NCI-H2171 (cell line): ENCODE measurements at regions not wholly inside any gene's neighbourhood (a gene's known extent, or its start where the extent isn't known, plus 50 kb on each side); places are given as distances from the start of the nearest gene placed in this dataset.
"Not testable (repeated sequence)": the region's sequence is repeated elsewhere in the genome, so short reads cannot be mapped to it uniquely, and the experiment has no call there.

Experiments used
- DNase-seq: peaks from one replicate; lab custom pipeline; 2025; lab: John Stamatoyannopoulos, UW

DNA sequence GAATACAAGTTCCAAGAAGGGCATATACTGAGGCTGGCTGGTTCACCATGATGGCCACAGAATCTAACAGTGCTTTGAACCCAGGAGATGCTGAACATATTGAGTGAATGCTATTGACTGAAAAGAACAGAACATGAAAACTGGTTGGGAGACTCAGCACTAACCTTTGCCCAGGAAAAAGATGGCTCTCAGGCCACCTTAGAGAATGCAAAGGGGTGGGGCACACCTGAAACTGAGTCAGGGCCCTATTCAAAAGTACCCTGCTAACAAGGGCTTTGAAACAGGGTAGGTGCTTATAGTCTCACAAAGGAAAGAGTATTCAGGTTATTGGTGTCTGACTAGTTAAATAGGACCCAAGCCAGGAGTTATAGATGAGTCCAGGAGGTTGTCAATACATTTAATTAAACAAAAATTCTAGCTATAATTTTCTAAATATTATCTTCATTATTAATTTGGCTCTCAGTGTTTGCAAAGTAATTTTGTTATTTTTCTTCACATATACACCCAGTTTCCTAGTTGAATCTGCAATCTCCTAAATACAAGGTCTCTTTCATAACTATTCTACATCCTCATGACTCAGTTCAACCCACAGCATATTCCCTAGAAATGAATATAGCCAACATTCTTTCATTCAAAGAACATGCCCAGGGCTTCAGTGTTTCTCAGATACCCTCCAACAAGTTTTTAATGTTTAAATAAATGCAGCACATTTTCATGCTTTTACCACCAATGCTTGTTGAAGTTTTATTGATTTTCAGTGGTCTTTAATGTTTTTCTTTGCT lies 144.2 kb upstream of the RAPGEF2 start:
- DNase-seq, result no peak

- DNase-seq, result no peak
Observed at GRCh38 chr4:158962393-158962792, 140.5 kb upstream of the RAPGEF2 start.

- DNase-seq, result not testable (repeated sequence)
Observed at GRCh38 chr4:158963282-158963681, 139.6 kb upstream of the RAPGEF2 start.

- DNase-seq, result no peak
Observed at GRCh38 chr4:158964114-158964727, 138.7 kb upstream of the RAPGEF2 start.

- DNase-seq, result no peak
Observed at GRCh38 chr4:158964728-158965124, 138.2 kb upstream of the RAPGEF2 start.

- no peak for DNase-seq
Observed at GRCh38 chr4:158965226-158965625, 137.7 kb upstream of the RAPGEF2 start.

GRCh38 chr4:158966091-158966490 lies 136.8 kb upstream of the RAPGEF2 start:
- no peak for DNase-seq

DNA sequence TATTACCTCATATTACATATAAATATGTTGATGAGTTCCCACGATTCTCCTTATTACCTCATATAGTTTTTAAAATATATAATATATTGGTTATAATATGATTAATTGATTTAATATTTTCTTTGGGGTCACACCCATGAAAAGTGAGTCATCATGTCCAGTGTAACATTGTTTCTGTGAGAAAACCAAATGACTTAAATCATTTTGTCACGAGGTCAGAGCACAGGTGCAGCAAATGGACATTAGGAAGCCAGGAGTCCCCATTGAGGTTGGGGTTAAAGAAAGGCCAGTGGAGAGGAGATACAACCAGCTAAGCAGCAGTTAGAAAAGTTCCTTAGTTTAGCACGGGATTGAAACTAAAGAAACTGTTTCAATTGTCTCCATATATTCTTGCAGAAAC lies 133.9 kb upstream of the RAPGEF2 start:
- DNase-seq, result no peak

GRCh38 chr4:158970812-158971211 lies 132.1 kb upstream of the RAPGEF2 start:
- no peak for DNase-seq

- DNase-seq, result not testable (repeated sequence)
Observed at GRCh38 chr4:158974438-158974837, 128.4 kb upstream of the RAPGEF2 start.

DNA sequence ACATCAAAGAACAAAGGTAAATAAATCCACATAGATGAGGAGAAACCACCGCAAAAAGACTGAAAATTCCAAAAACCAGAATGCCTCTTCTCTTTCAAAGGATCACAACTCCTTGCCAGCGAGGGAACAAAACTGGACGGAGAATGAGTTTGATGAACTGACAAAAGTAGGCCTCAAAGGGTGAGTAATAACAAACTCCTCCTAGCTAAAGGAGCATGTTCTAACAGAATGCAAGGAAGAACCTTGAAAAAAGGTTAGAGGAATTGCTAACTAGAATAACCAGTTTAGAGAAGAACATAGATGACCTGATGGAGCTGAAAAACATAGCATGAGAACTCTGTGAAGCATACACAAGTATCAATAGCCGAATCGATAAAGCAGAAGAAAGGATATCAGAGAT lies 122.2 kb upstream of the RAPGEF2 start:
- DNase-seq, result not testable (repeated sequence)

- no peak for DNase-seq
Observed at GRCh38 chr4:158991534-158992155, 111.2 kb upstream of the RAPGEF2 start.

GRCh38 chr4:158993891-158994290 lies 109.0 kb upstream of the RAPGEF2 start:
- no peak for DNase-seq

GRCh38 chr4:158995040-158995439 lies 107.8 kb upstream of the RAPGEF2 start:
- DNase-seq, result no peak

GRCh38 chr4:158995965-158996364 lies 106.9 kb upstream of the RAPGEF2 start:
- no peak for DNase-seq

- no peak for DNase-seq
Observed at GRCh38 chr4:158996669-158997074, 106.2 kb upstream of the RAPGEF2 start.

DNA sequence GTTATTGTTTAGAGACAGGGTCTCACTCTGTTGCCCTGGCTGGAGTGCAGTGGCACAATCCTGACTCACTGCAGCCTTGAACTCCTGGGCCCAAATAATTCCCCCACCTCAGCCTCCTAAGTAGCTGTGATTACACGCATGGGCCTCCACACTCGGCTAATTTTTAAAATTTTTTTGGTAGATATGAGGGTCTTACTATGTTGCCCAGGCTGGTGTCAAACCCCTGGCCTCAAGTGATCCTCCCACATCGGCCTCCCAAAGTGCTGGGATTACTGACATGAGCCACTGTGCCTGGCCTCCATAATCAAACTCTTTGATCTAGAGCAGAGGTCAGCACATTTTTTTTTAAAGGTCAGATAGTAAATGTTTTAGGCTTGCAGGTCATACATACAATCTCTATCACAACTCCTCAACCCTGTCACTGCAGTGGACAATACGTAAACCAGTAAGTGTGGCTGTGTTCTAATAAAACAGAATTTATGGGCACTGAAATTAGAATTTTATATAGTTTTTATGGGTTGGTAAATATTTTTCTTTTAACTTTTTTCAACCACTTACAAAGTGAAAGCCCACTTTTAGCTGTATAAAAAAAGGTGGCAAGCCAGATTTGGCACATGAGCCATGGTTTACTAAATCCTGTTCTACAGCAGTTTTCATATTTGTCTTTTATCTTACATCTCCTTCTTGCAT lies 105.1 kb upstream of the RAPGEF2 start:
- no peak for DNase-seq

DNA sequence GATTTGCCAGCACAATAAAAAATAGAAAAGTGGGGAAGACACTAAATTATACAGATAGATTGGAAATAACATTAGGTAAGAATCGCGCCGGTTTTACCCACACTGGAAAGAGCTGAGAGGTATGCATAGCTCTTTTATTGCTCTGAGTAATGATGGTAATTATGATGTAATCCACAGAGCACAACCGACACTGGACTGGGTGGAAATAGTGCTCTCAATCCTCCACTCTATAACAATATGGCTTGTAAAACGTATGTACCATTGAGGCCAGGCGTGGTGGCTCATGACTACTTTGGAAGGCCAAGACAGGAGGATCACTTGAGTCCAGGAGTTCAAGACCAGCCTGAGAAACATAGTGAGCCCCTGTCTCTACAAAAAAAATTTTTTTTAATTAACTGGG lies 104.3 kb upstream of the RAPGEF2 start:
- no peak for DNase-seq

GRCh38 chr4:158999166-158999682 lies 103.7 kb upstream of the RAPGEF2 start:
- no peak for DNase-seq

GRCh38 chr4:158999849-159000248 lies 103.0 kb upstream of the RAPGEF2 start:
- no peak for DNase-seq

DNA sequence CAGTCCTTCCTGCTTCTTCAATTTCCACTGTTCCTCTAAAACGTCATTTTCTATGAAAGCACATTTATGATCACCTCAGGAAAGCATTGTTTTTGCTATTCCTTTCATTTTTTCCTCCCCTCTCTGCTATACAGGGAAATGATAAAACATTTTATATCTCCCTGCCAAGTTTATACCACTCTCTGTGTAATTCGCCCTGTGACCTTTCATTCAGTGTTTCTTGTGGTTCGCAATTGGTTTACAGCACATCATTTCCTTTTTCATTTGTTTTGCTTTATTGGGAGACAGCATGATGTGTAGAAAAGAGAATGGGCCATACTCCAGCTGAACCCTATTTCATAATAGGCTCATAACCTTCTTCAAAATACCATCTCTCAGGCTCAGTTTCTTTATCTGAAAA lies 99.9 kb upstream of the RAPGEF2 start:
- no peak for DNase-seq
